ENCODE measurements at regions not wholly inside any gene's neighbourhood (a gene's known extent, or its start where the extent isn't known, plus 50 kb on each side); places are given as distances from the start of the nearest gene placed in this dataset.

GRCh38 chr10:3323865-3324498 lies 151.4 kb upstream of the PITRM1 start:
- no peak overlapping the region for H3K9ac ChIP-seq (replicated peaks; ENCODE audit: extremely low read depth, insufficient read depth, low read length)

More at GRCh38 chr10:3323865-3324498, 151.4 kb upstream of the PITRM1 start:
- intact Hi-C loops (cut with micrococcal nuclease) (no loop called here), dilution Hi-C loops (cut with MboI; ENCODE audit: extremely low pct_ligation_motif_present, low sequenced_read_pairs) (no loop called here)
- FAIRE-seq: no peak
- TF ChIP-seq MYC (IDR thresholded peaks at IDR 0.05; ENCODE audit: low read depth, low read length) (no peak), POLR2AphosphoS5 (IDR thresholded peaks at IDR 0.05; ENCODE audit: insufficient read depth, low read depth, low read length) (no peak), MAX (IDR thresholded peaks at IDR 0.05; ENCODE audit: insufficient read depth, insufficient read length) (no peak), JUN (IDR thresholded peaks at IDR 0.05; ENCODE audit: borderline replicate concordance, insufficient read depth, insufficient read length, low read depth) (no peak), FOS (IDR thresholded peaks at IDR 0.05; ENCODE audit: borderline replicate concordance, insufficient read depth, low read length) (no peak), GATA2 (IDR thresholded peaks at IDR 0.05; ENCODE audit: insufficient read depth, insufficient read length, low read depth, low read length) (no peak), CTCF (IDR thresholded peaks at IDR 0.05; ENCODE audit: extremely low read depth in 1 of 2, insufficient read depth in 1 of 2, low read depth in 1 of 2, low read length in 2 of 2) (no peak), POLR2A (IDR thresholded peaks at IDR 0.05; ENCODE audit: low read depth, low read length) (no peak), EZH2 (IDR thresholded peaks at IDR 0.05; ENCODE audit: borderline replicate concordance, low read depth, low read length, severe bottlenecking) (no peak)
- no peak for DNase-seq (ENCODE audit: low read depth, low spot score)
- no peak overlapping the region for H2AFZ ChIP-seq (ENCODE audit: low read depth, low read length)
- no peaks in the 10 kb centered on the region for H3K9me1 ChIP-seq (replicated peaks; ENCODE audit: control insufficient read depth, extremely low read depth, insufficient read depth, low read length)
- H3K4me1 ChIP-seq (ENCODE audit: control insufficient read depth, extremely low read depth, insufficient read depth, low read length): no peaks in the 10 kb centered on the region
- H3K4me2 ChIP-seq (ENCODE audit: insufficient read depth, low read length): no peak overlapping the region
- no peak overlapping the region for H3K4me3 ChIP-seq (replicated peaks in 1 of 3; ENCODE audit: insufficient read depth in 1 of 3, low read depth in 1 of 3, low read length in 3 of 3)
- no peaks in the 10 kb centered on the region for H3K79me2 ChIP-seq (ENCODE audit: control insufficient read depth, insufficient read depth, low read length)
- no peak overlapping the region for H3K27ac ChIP-seq (ENCODE audit: insufficient read depth, low read depth, low read length)
- H4K20me1 ChIP-seq (replicated peaks; ENCODE audit: control insufficient read depth, extremely low read depth, insufficient read depth, low read length): no peaks in the 10 kb centered on the region
- no peaks in the 10 kb centered on the region for H3K36me3 ChIP-seq (ENCODE audit: control insufficient read depth in 2 of 2, extremely low read depth in 1 of 2, insufficient read depth in 2 of 2, low read length in 2 of 2)
- BruUV-seq (replicated peaks): no TSS peak
- ChIA-PET CTCF (interaction anchor here (0.9 kb wide), 1 partner anchor 11 kb away, joined by 3 read pairs; no protein-coding TSS in a partner anchor), POLR2A (no interaction called here)
- peaks cover 1 to 2% of the 10 kb centered on the region in 2 experiments for H3K27me3 ChIP-seq (ENCODE audit: control insufficient read depth in 2 of 2, insufficient read depth in 2 of 2, low read length in 2 of 2)
- no peaks in the 10 kb centered on the region for H3K9me3 ChIP-seq (replicated peaks; ENCODE audit: control insufficient read depth, insufficient read depth, low read length)
